Right renal cortex interstitium (tissue), 3 donors: ENCODE measurements at regions not wholly inside any gene's neighbourhood (a gene's known extent, or its start where the extent isn't known, plus 50 kb on each side); places are given as distances from the start of the nearest gene placed in this dataset.

Source experiments
- DNase-seq, 3 donors: peaks; one replicate each; pipeline ENCODE4 v3.0.0-alpha.2; 2013; ENCODE audit warnings: low read depth in 3 of 3, low spot score in 2 of 3

GRCh38 chr4:43341741-43342140 lies 449.2 kb downstream of the GRXCR1 start:
- no peak for DNase-seq

- DNase-seq = no peak
Measured at GRCh38 chr4:43343298-43343697, 450.8 kb downstream of the GRXCR1 start.

- DNase-seq = no peak
Measured at GRCh38 chr4:43345323-43345925, 452.9 kb downstream of the GRXCR1 start.

GRCh38 chr4:43348591-43348990 lies 456.1 kb downstream of the GRXCR1 start:
- no peak for DNase-seq

- DNase-seq = no peak
Measured at GRCh38 chr4:43351970-43352806, 459.7 kb downstream of the GRXCR1 start.

GRCh38 chr4:43352859-43353258 lies 460.3 kb downstream of the GRXCR1 start:
- DNase-seq = no peak

- DNase-seq = no peak
Measured at GRCh38 chr4:43353552-43353951, 461.0 kb downstream of the GRXCR1 start.

- no peak for DNase-seq
Measured at GRCh38 chr4:43356786-43357185, 464.3 kb downstream of the GRXCR1 start.

GRCh38 chr4:43357252-43357974 lies 464.9 kb downstream of the GRXCR1 start:
- DNase-seq = no peak

- DNase-seq = no peak
Measured at GRCh38 chr4:43360296-43360695, 467.8 kb downstream of the GRXCR1 start.

- no peak for DNase-seq
Measured at GRCh38 chr4:43362875-43363636, 470.5 kb downstream of the GRXCR1 start.

GRCh38 chr4:43369036-43369594 lies 476.6 kb downstream of the GRXCR1 start:
- DNase-seq = no peak

- DNase-seq = no peak
Measured at GRCh38 chr4:43373201-43373600, 480.7 kb downstream of the GRXCR1 start.

GRCh38 chr4:43374216-43374751 lies 481.8 kb downstream of the GRXCR1 start:
- DNase-seq = no peak

GRCh38 chr4:43379016-43379415 lies 486.5 kb downstream of the GRXCR1 start:
- no peak for DNase-seq

- no peak for DNase-seq
Measured at GRCh38 chr4:43380093-43380492, 487.6 kb downstream of the GRXCR1 start.

- DNase-seq = no peak
Measured at GRCh38 chr4:43391069-43391468, 498.6 kb downstream of the GRXCR1 start.

- no peak for DNase-seq
Measured at GRCh38 chr4:43394976-43395375, 502.5 kb downstream of the GRXCR1 start.

GRCh38 chr4:43399726-43400125 lies 507.2 kb downstream of the GRXCR1 start:
- no peak for DNase-seq

GRCh38 chr4:43402393-43402792 lies 509.9 kb downstream of the GRXCR1 start:
- DNase-seq = no peak
